MM.1S (cell line): ENCODE measurements at regions not wholly inside any gene's neighbourhood (a gene's known extent, or its start where the extent isn't known, plus 50 kb on each side); places are given as distances from the start of the nearest gene placed in this dataset.

Experiments used
- DNase-seq: peaks from one replicate; pipeline ENCODE4 v3.0.0-alpha.2; 2015
- H2AFZ ChIP-seq: fragments of 300-600 bp; sonication (generic); 2 replicates; pipeline ENCODE4 v1.6.0; 2016; ENCODE audit warnings: antibody characterized with exemption, low read length
- H3F3A ChIP-seq: fragments of 300-600 bp; sonication (generic); 2 replicates; pipeline ENCODE4 v1.6.1; 2016; ENCODE audit warnings: mild to moderate bottlenecking, antibody characterized with exemption, low read length, moderate library complexity, mixed read lengths; ENCODE audit not compliant: insufficient read depth
- H3K27ac ChIP-seq: fragments of 300-600 bp; sonication (generic); 2 replicates; pipeline ENCODE4 v1.5.1; 2016; ENCODE audit warnings: mild to moderate bottlenecking, low read length
- H3K27me3 ChIP-seq: fragments of 300-600 bp; sonication (generic); replicated peaks from 2 replicates; pipeline ENCODE4 v1.6.0; 2016; ENCODE audit warnings: low read length; ENCODE audit not compliant: insufficient read depth
- H3K36me3 ChIP-seq: fragments of 300-600 bp; sonication (generic); replicated peaks from 2 replicates; pipeline ENCODE4 v1.6.1; 2016; ENCODE audit warnings: mild to moderate bottlenecking, low read length, mixed read lengths; ENCODE audit not compliant: insufficient read depth
- H3K4me1 ChIP-seq: fragments of 300-600 bp; sonication (generic); 2 replicates; pipeline ENCODE4 v1.6.1; 2016; ENCODE audit warnings: low read length, mixed read lengths
- H3K4me2 ChIP-seq: fragments of 300-600 bp; sonication (generic); 2 replicates; pipeline ENCODE4 v1.6.0; 2016; ENCODE audit warnings: low read depth, low read length
- H3K4me3 ChIP-seq: fragments of 300-600 bp; sonication (generic); 2 replicates; pipeline ENCODE4 v1.5.1; 2016; ENCODE audit warnings: low read length, mixed read lengths
- H3K79me2 ChIP-seq: fragments of 300-600 bp; sonication (generic); 2 replicates; pipeline ENCODE4 v1.6.1; 2016; ENCODE audit warnings: mixed run types, low read length, mixed read lengths
- H3K9ac ChIP-seq: fragments of 300-600 bp; sonication (generic); 2 replicates; pipeline ENCODE4 v1.6.1; 2016; ENCODE audit warnings: low read length, mixed read lengths
- H3K9me2 ChIP-seq: fragments of 300-600 bp; sonication (generic); replicated peaks from 2 replicates; pipeline ENCODE4 v1.6.1; 2016; ENCODE audit warnings: mild to moderate bottlenecking, low read length, mixed read lengths; ENCODE audit not compliant: insufficient read depth
- H3K9me3 ChIP-seq: fragments of 300-600 bp; sonication (generic); replicated peaks from 2 replicates; pipeline ENCODE4 v1.6.1; 2016; ENCODE audit warnings: mild to moderate bottlenecking, low read length, mixed read lengths; ENCODE audit not compliant: insufficient read depth
- H4K20me1 ChIP-seq: fragments of 300-600 bp; sonication (generic); 2 replicates; pipeline ENCODE4 v1.6.1; 2016; ENCODE audit warnings: mild to moderate bottlenecking, low read length, moderate library complexity, mixed read lengths; ENCODE audit not compliant: insufficient read depth
- EZH2 ChIP-seq: fragments of 300-600 bp; sonication (generic); optimal IDR thresholded peaks from 2 replicates; pipeline ENCODE3; 2017; ENCODE audit warnings: low read depth, mild to moderate bottlenecking, antibody characterized with exemption, low read length, mixed read lengths
- EZH2phosphoT487 ChIP-seq: fragments of 300-600 bp; sonication (generic); IDR thresholded peaks from 2 replicates; pipeline ENCODE4 v1.6.1; 2018; ENCODE audit warnings: antibody characterized with exemption, low read length
- TF ChIP-seq, protein P1 (sequence below): fragments of 300-600 bp; sonication (generic); IDR thresholded peaks from 2 replicates; pipeline ENCODE4 v1.5.1; 2016; ENCODE audit warnings: antibody characterized with exemption, low read length, mixed read lengths

DNA sequence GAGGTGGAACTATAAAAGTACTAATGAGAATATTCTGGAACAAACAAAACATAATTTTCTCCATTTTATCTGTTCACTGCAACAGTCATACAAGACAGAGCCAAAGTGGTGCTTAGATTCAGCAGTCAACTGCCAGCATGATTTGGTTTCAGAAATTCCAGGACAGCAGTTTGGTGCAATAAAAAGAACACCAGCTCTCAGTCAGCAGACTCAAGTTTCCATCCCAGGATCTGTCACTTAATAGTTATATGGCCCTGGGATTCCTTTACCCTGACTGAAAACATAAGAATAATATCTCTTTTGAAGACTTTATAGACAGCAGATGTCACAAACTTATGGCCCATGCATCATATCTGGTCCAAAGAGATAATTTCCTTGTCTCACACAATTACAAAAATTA, 92.8 kb upstream of the RASEF start:
- no peak overlapping the region for H3K9ac ChIP-seq
- H3K4me3 ChIP-seq, result no peak overlapping the region
- H3K4me1 ChIP-seq, result peaks cover 26% of the 10 kb centered on the region
- no peak overlapping the region for H3K27ac ChIP-seq
- no peaks in the 10 kb centered on the region for H3K27me3 ChIP-seq
- no peaks in the 10 kb centered on the region for H3K9me2 ChIP-seq
- H3F3A ChIP-seq, result peaks cover 12% of the 10 kb centered on the region
- no peaks in the 10 kb centered on the region for H3K9me3 ChIP-seq
- no peaks in the 10 kb centered on the region for H3K79me2 ChIP-seq
- H4K20me1 ChIP-seq, result no peaks in the 10 kb centered on the region
- no peak overlapping the region for H3K4me2 ChIP-seq
- H3K36me3 ChIP-seq, result no peaks in the 10 kb centered on the region
- no peak for DNase-seq
- no peak overlapping the region for H2AFZ ChIP-seq
- TF ChIP-seq EZH2phosphoT487, result no peak
- no peak for TF ChIP-seq EZH2
- TF ChIP-seq, protein P1, sequence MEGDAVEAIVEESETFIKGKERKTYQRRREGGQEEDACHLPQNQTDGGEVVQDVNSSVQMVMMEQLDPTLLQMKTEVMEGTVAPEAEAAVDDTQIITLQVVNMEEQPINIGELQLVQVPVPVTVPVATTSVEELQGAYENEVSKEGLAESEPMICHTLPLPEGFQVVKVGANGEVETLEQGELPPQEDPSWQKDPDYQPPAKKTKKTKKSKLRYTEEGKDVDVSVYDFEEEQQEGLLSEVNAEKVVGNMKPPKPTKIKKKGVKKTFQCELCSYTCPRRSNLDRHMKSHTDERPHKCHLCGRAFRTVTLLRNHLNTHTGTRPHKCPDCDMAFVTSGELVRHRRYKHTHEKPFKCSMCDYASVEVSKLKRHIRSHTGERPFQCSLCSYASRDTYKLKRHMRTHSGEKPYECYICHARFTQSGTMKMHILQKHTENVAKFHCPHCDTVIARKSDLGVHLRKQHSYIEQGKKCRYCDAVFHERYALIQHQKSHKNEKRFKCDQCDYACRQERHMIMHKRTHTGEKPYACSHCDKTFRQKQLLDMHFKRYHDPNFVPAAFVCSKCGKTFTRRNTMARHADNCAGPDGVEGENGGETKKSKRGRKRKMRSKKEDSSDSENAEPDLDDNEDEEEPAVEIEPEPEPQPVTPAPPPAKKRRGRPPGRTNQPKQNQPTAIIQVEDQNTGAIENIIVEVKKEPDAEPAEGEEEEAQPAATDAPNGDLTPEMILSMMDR, result no peak

DNA sequence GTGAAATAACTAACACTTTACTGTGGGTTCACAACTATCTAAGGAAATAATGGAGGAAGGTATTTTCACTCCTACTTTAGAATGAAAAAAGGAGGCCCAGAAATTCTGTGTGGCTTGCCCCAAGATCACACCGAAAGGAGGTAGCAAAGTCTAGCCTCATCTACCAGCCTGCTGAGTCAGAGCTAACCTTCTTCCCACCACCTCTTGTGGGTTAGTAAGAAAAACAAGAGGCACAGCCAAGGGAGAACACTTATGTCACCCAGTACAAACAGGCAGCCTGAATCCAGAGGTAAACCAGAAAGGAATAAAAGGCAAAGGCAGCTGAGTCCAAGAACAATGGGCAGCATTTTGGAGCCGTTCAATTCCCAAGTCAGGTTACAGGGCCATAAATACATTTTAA, 91.9 kb upstream of the RASEF start:
- H3K4me2 ChIP-seq, result peak overlapping the region; percentile 32; the same call in 1 of the 2 replicates
- peak overlapping the region; percentile 27; the same call in 1 of the 2 replicates for H3K27ac ChIP-seq
- no peak overlapping the region for H3K9ac ChIP-seq

DNA sequence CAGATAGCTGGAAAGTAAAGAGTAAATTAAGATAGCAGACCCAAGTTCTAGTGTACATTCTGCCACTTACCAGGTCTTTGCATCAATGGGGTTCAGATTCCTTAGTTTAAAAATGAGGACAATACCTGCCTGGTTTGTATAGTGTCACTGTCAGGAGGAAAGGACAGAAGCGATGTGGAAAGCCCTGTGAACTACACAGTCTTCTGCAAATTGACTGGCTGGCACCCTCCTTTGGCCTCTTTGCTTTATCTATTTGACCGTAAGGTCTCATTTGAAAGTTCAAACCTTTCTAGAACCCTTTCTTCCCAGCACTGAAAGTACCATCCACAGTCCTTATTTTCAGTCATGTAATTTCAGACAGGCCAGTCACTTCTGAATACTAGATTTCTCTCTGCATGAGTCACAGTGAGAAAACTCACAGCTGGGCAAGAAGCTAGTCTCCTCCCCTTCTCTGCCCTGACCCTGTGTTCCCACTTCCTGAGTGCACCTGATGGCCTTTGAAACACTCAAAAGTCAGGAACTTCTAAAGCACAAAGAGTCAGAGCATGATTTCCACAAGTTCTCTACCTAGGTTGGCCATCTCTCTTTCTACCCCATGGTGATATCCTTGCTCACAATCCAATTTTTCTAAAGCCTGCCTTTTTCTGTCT, 91.3 kb upstream of the RASEF start:
- H3K9me3 ChIP-seq, result no peaks in the 10 kb centered on the region
- no peak overlapping the region for H2AFZ ChIP-seq
- no peak overlapping the region for H3K9ac ChIP-seq
- H3K27ac ChIP-seq, result peak overlapping the region; percentile 27; the same call in 1 of the 2 replicates
- H3K36me3 ChIP-seq, result no peaks in the 10 kb centered on the region
- TF ChIP-seq EZH2phosphoT487 (no peak), EZH2 (no peak)
- TF ChIP-seq, protein P1, result no peak
- H3K9me2 ChIP-seq, result no peaks in the 10 kb centered on the region
- H4K20me1 ChIP-seq, result no peaks in the 10 kb centered on the region
- peaks cover 12% of the 10 kb centered on the region for H3F3A ChIP-seq
- H3K4me3 ChIP-seq, result no peak overlapping the region
- peak overlapping the region; percentile 32; the same call in 1 of the 2 replicates for H3K4me2 ChIP-seq
- no peaks in the 10 kb centered on the region for H3K27me3 ChIP-seq
- DNase-seq, result peak; percentile 78
- H3K4me1 ChIP-seq, result peaks cover 26% of the 10 kb centered on the region
- no peaks in the 10 kb centered on the region for H3K79me2 ChIP-seq

More for the DNA sequence above, 91.9 kb upstream of the RASEF start:
- H3K4me1 ChIP-seq, result peaks cover 26% of the 10 kb centered on the region
- no peak overlapping the region for H2AFZ ChIP-seq
- no peaks in the 10 kb centered on the region for H3K27me3 ChIP-seq
- H3F3A ChIP-seq, result peaks cover 12% of the 10 kb centered on the region
- no peaks in the 10 kb centered on the region for H3K79me2 ChIP-seq
- peak; percentile 48 for DNase-seq
- no peaks in the 10 kb centered on the region for H3K9me3 ChIP-seq
- no peaks in the 10 kb centered on the region for H3K36me3 ChIP-seq
- H4K20me1 ChIP-seq, result no peaks in the 10 kb centered on the region
- H3K9me2 ChIP-seq, result no peaks in the 10 kb centered on the region
- H3K4me3 ChIP-seq, result no peak overlapping the region
- TF ChIP-seq, protein P1, result no peak
- TF ChIP-seq EZH2 (no peak), EZH2phosphoT487 (no peak)
